SJCRH30 (cell line): ENCODE measurements at regions not wholly inside any gene's neighbourhood (a gene's known extent, or its start where the extent isn't known, plus 50 kb on each side); places are given as distances from the start of the nearest gene placed in this dataset.

Experiments used
- DNase-seq, 2 experiments: peaks; one replicate each; pipeline ENCODE4 v3.0.0-alpha.2; 2015 to 2020
- H3K27ac ChIP-seq: fragments of 250-450 bp; sonication (Bioruptor Pico); 2 replicates; pipeline ENCODE4 v1.5.1; 2020; ENCODE audit warnings: mild to moderate bottlenecking, moderate library complexity
- H3K27me3 ChIP-seq: fragments of 250-450 bp; sonication (Bioruptor Pico); 2 replicates; pipeline ENCODE4 v1.5.1; 2020; ENCODE audit warnings: mild to moderate bottlenecking, moderate library complexity
- H3K36me3 ChIP-seq: fragments of 250-450 bp; sonication (Bioruptor Pico); 2 replicates; pipeline ENCODE4 v1.5.1; 2020; ENCODE audit warnings: mild to moderate bottlenecking, moderate library complexity
- H3K4me1 ChIP-seq: fragments of 250-450 bp; sonication (Bioruptor Pico); 2 replicates; pipeline ENCODE4 v1.5.1; 2020; ENCODE audit warnings: mild to moderate bottlenecking, moderate library complexity
- H3K4me3 ChIP-seq: fragments of 250-450 bp; sonication (Bioruptor Pico); 2 replicates; pipeline ENCODE4 v1.5.1; 2020; ENCODE audit warnings: mild to moderate bottlenecking, moderate library complexity
- H3K9me3 ChIP-seq: fragments of 250-450 bp; sonication (Bioruptor Pico); replicated peaks from 2 replicates; pipeline ENCODE4 v1.5.1; 2020; ENCODE audit warnings: mild to moderate bottlenecking, moderate library complexity

- Histone ChIP-seq H3K27ac (no peak overlapping the region), H3K4me1 (no peaks in the 10 kb centered on the region), H3K36me3 (no peaks in the 10 kb centered on the region), H3K9me3 (no peaks in the 10 kb centered on the region), H3K4me3 (no peak overlapping the region), H3K27me3 (no peaks in the 10 kb centered on the region)
- no peak for DNase-seq
These were observed 162.9 kb upstream of the STT3B start for GRCh38 chr3:31369637-31370379.

GRCh38 chr3:31370380-31370666 lies 162.4 kb upstream of the STT3B start:
- Histone ChIP-seq H3K4me1 (no peaks in the 10 kb centered on the region), H3K4me3 (no peak overlapping the region), H3K27ac (no peak overlapping the region), H3K27me3 (no peaks in the 10 kb centered on the region), H3K9me3 (no peaks in the 10 kb centered on the region), H3K36me3 (no peaks in the 10 kb centered on the region)
- no peak for DNase-seq

- H3K27ac ChIP-seq, result no peak overlapping the region
- H3K27me3 ChIP-seq, result no peaks in the 10 kb centered on the region
- no peaks in the 10 kb centered on the region for H3K36me3 ChIP-seq
- no peak overlapping the region for H3K4me3 ChIP-seq
- no peaks in the 10 kb centered on the region for H3K9me3 ChIP-seq
- no peak for DNase-seq
- no peaks in the 10 kb centered on the region for H3K4me1 ChIP-seq
These were observed 162.0 kb upstream of the STT3B start for GRCh38 chr3:31370681-31371080.

GRCh38 chr3:31371484-31372177 lies 161.1 kb upstream of the STT3B start:
- H3K4me3 ChIP-seq, result no peak overlapping the region
- no peaks in the 10 kb centered on the region for H3K36me3 ChIP-seq
- no peaks in the 10 kb centered on the region for H3K4me1 ChIP-seq
- H3K9me3 ChIP-seq, result no peaks in the 10 kb centered on the region
- no peak for DNase-seq
- H3K27me3 ChIP-seq, result no peaks in the 10 kb centered on the region
- H3K27ac ChIP-seq, result no peak overlapping the region

GRCh38 chr3:31373681-31374080 lies 159.0 kb upstream of the STT3B start:
- Histone ChIP-seq H3K9me3 (no peaks in the 10 kb centered on the region), H3K27ac (no peak overlapping the region), H3K27me3 (no peaks in the 10 kb centered on the region), H3K36me3 (no peaks in the 10 kb centered on the region), H3K4me1 (no peaks in the 10 kb centered on the region), H3K4me3 (no peak overlapping the region)
- DNase-seq, result no peak

- Histone ChIP-seq H3K4me1 (no peaks in the 10 kb centered on the region), H3K27me3 (no peaks in the 10 kb centered on the region), H3K9me3 (no peaks in the 10 kb centered on the region), H3K36me3 (no peaks in the 10 kb centered on the region), H3K27ac (no peak overlapping the region), H3K4me3 (no peak overlapping the region)
- DNase-seq, result no peak
These were observed 155.6 kb upstream of the STT3B start for GRCh38 chr3:31377045-31377642.

GRCh38 chr3:31378231-31378630 lies 154.5 kb upstream of the STT3B start:
- Histone ChIP-seq H3K9me3 (no peaks in the 10 kb centered on the region), H3K4me1 (no peaks in the 10 kb centered on the region), H3K36me3 (no peaks in the 10 kb centered on the region), H3K4me3 (no peak overlapping the region), H3K27me3 (no peaks in the 10 kb centered on the region), H3K27ac (no peak overlapping the region)
- DNase-seq, result no peak

GRCh38 chr3:31379598-31379997 lies 153.1 kb upstream of the STT3B start:
- H3K36me3 ChIP-seq, result no peaks in the 10 kb centered on the region
- H3K9me3 ChIP-seq, result no peaks in the 10 kb centered on the region
- H3K27ac ChIP-seq, result no peak overlapping the region
- H3K4me3 ChIP-seq, result no peak overlapping the region
- H3K4me1 ChIP-seq, result no peaks in the 10 kb centered on the region
- no peak for DNase-seq
- H3K27me3 ChIP-seq, result no peaks in the 10 kb centered on the region

- no peaks in the 10 kb centered on the region for H3K27me3 ChIP-seq
- H3K36me3 ChIP-seq, result no peaks in the 10 kb centered on the region
- no peak overlapping the region for H3K27ac ChIP-seq
- no peak for DNase-seq
- no peak overlapping the region for H3K4me3 ChIP-seq
- no peaks in the 10 kb centered on the region for H3K4me1 ChIP-seq
- no peaks in the 10 kb centered on the region for H3K9me3 ChIP-seq
These were observed 149.9 kb upstream of the STT3B start for GRCh38 chr3:31382856-31383255.

- H3K36me3 ChIP-seq, result no peaks in the 10 kb centered on the region
- no peak overlapping the region for H3K4me3 ChIP-seq
- H3K9me3 ChIP-seq, result no peaks in the 10 kb centered on the region
- no peak for DNase-seq
- H3K27me3 ChIP-seq, result no peaks in the 10 kb centered on the region
- no peaks in the 10 kb centered on the region for H3K4me1 ChIP-seq
- no peak overlapping the region for H3K27ac ChIP-seq
These were observed 148.6 kb upstream of the STT3B start for GRCh38 chr3:31384117-31384516.

GRCh38 chr3:31389939-31390338 lies 142.8 kb upstream of the STT3B start:
- no peak overlapping the region for H3K27ac ChIP-seq
- no peaks in the 10 kb centered on the region for H3K36me3 ChIP-seq
- H3K4me1 ChIP-seq, result no peaks in the 10 kb centered on the region
- H3K27me3 ChIP-seq, result no peaks in the 10 kb centered on the region
- no peaks in the 10 kb centered on the region for H3K9me3 ChIP-seq
- H3K4me3 ChIP-seq, result no peak overlapping the region
- DNase-seq, result no peak

- Histone ChIP-seq H3K4me3 (no peak overlapping the region), H3K36me3 (no peaks in the 10 kb centered on the region), H3K4me1 (no peaks in the 10 kb centered on the region), H3K27ac (no peak overlapping the region), H3K27me3 (no peaks in the 10 kb centered on the region), H3K9me3 (no peaks in the 10 kb centered on the region)
- no peak for DNase-seq
These were observed 142.3 kb upstream of the STT3B start for GRCh38 chr3:31390466-31390865.

GRCh38 chr3:31391150-31391549 lies 141.6 kb upstream of the STT3B start:
- H3K9me3 ChIP-seq, result no peaks in the 10 kb centered on the region
- no peak overlapping the region for H3K4me3 ChIP-seq
- H3K27me3 ChIP-seq, result no peaks in the 10 kb centered on the region
- H3K27ac ChIP-seq, result no peak overlapping the region
- H3K36me3 ChIP-seq, result no peaks in the 10 kb centered on the region
- DNase-seq, result no peak
- H3K4me1 ChIP-seq, result no peaks in the 10 kb centered on the region

GRCh38 chr3:31392568-31392967 lies 140.2 kb upstream of the STT3B start:
- Histone ChIP-seq H3K4me3 (no peak overlapping the region), H3K9me3 (no peaks in the 10 kb centered on the region)

GRCh38 chr3:31399271-31399670 lies 133.5 kb upstream of the STT3B start:
- Histone ChIP-seq H3K27me3 (no peaks in the 10 kb centered on the region), H3K4me3 (no peak overlapping the region), H3K4me1 (no peaks in the 10 kb centered on the region), H3K36me3 (no peaks in the 10 kb centered on the region), H3K27ac (no peak overlapping the region), H3K9me3 (no peaks in the 10 kb centered on the region)
- no peak for DNase-seq

More at GRCh38 chr3:31392568-31392967, 140.2 kb upstream of the STT3B start:
- DNase-seq, result no peak
- no peak overlapping the region for H3K27ac ChIP-seq
- H3K4me1 ChIP-seq, result no peaks in the 10 kb centered on the region
- no peaks in the 10 kb centered on the region for H3K36me3 ChIP-seq
- H3K27me3 ChIP-seq, result no peaks in the 10 kb centered on the region

GRCh38 chr3:31402117-31402516 lies 130.6 kb upstream of the STT3B start:
- DNase-seq, result no peak
- H3K4me3 ChIP-seq, result no peak overlapping the region
- H3K27me3 ChIP-seq, result no peaks in the 10 kb centered on the region

More at GRCh38 chr3:31402117-31402516, 130.6 kb upstream of the STT3B start:
- H3K27ac ChIP-seq, result no peak overlapping the region
- H3K4me1 ChIP-seq, result no peaks in the 10 kb centered on the region
- H3K9me3 ChIP-seq, result no peaks in the 10 kb centered on the region
- H3K36me3 ChIP-seq, result no peaks in the 10 kb centered on the region
